ENCODE measurements at regions not wholly inside any gene's neighbourhood (a gene's known extent, or its start where the extent isn't known, plus 50 kb on each side); places are given as distances from the start of the nearest gene placed in this dataset.

DNA sequence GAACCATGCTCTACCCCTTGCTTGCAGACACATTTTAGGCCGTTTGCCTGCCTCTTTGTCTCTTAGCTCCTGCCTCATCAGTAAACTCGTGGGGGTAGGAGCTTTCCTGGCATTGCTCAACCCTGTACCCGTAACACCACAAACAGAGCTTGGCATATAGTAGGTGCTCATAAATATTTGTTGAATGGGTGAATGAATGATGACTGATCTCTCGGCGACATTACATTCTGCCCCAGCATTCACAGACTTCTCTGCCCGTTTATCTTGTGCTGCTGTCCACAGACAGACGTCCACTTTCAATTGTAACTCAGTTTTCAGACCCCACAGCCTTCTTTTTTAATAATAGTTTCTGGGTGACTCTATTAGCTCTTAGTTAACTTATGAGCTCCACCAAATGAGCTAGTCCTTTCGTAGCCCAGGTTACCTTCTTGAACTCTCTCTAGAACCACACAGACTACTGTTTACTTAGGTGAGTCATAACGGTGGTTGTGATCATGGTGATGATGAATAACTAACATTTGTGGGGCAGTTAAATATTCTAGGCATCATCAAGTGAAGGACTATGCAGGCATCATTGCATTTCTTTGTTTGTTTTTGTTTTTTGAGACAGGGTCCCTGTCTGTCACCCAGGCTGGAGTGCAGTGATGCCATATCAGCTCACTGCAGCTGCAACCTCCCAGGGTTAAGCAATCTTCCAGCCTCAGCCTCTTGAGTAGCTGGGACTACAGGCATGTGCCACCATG lies 188.4 kb downstream of the ADAMTS15 start:
- TF ChIP-seq, protein P1, sequence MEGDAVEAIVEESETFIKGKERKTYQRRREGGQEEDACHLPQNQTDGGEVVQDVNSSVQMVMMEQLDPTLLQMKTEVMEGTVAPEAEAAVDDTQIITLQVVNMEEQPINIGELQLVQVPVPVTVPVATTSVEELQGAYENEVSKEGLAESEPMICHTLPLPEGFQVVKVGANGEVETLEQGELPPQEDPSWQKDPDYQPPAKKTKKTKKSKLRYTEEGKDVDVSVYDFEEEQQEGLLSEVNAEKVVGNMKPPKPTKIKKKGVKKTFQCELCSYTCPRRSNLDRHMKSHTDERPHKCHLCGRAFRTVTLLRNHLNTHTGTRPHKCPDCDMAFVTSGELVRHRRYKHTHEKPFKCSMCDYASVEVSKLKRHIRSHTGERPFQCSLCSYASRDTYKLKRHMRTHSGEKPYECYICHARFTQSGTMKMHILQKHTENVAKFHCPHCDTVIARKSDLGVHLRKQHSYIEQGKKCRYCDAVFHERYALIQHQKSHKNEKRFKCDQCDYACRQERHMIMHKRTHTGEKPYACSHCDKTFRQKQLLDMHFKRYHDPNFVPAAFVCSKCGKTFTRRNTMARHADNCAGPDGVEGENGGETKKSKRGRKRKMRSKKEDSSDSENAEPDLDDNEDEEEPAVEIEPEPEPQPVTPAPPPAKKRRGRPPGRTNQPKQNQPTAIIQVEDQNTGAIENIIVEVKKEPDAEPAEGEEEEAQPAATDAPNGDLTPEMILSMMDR (conservative IDR thresholded peaks at IDR 0.05) = no peak
- TF ChIP-seq ZFX (IDR thresholded peaks at IDR 0.05) = no peak

Data from C4-2B (cell line).